ENCODE measurements at regions not wholly inside any gene's neighbourhood (a gene's known extent, or its start where the extent isn't known, plus 50 kb on each side); places are given as distances from the start of the nearest gene placed in this dataset.

DNA sequence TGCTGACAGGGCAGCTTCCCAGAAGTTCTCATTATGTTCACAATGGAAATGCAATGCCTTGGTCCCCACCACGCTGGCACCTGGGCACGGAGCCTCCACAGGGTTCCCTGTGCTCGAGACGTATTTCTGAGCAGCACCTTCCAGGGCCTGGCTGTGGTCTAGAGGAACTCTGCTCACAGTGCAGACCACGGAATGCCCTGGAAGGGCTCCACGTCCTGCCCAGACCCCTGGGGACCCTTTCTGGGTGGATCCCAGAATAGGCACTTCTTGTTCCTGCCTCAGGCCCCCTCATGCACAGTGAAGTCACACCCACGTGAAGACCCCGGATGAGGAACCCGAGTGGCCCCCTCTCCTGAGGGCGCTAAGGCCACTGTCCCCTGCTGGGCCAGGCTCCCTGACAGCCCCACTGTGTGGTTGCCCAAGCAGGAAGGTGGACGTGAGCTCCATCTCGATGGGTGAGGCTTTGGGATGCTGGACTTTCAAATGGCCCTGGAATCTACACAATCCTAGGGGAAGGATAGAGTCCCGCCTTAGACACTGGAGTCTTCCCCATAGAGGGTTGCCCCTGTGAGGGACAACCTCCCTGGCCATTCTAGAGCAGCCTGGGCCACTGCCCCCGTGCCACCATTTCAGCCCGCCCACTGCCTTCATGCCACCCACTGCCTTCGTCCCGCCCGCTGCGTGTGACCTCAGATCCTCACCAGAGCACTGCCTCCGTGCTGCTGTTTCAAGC is 1106.8 kb downstream of the BRD1 start:
- TF ChIP-seq POLR2AphosphoS5 (IDR thresholded peaks at IDR 0.05; ENCODE audit: low read depth) (no peak), EZH2 (IDR thresholded peaks at IDR 0.05; ENCODE audit: low read depth, unreplicated experiment) (no peak), ZNF114 (CRISPR knock-in tag; IDR thresholded peaks at IDR 0.05) (no peak), EZH2phosphoT487 (IDR thresholded peaks at IDR 0.05; ENCODE audit: unreplicated experiment) (no peak), STAT1 (IDR thresholded peaks at IDR 0.05; ENCODE audit: unreplicated experiment) (no peak), REST (IDR thresholded peaks at IDR 0.05; ENCODE audit: unreplicated experiment) (no peak), ETS1 (IDR thresholded peaks at IDR 0.05) (no peak), CREB1 (CRISPR knock-in tag; IDR thresholded peaks at IDR 0.05; ENCODE audit: low read depth) (no peak), NANOG (IDR thresholded peaks at IDR 0.05; ENCODE audit: borderline replicate concordance) (no peak)
- TF ChIP-seq, protein P1, sequence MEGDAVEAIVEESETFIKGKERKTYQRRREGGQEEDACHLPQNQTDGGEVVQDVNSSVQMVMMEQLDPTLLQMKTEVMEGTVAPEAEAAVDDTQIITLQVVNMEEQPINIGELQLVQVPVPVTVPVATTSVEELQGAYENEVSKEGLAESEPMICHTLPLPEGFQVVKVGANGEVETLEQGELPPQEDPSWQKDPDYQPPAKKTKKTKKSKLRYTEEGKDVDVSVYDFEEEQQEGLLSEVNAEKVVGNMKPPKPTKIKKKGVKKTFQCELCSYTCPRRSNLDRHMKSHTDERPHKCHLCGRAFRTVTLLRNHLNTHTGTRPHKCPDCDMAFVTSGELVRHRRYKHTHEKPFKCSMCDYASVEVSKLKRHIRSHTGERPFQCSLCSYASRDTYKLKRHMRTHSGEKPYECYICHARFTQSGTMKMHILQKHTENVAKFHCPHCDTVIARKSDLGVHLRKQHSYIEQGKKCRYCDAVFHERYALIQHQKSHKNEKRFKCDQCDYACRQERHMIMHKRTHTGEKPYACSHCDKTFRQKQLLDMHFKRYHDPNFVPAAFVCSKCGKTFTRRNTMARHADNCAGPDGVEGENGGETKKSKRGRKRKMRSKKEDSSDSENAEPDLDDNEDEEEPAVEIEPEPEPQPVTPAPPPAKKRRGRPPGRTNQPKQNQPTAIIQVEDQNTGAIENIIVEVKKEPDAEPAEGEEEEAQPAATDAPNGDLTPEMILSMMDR (conservative IDR thresholded peaks at IDR 0.05; ENCODE audit: low read depth in 2 of 2), result no peak

Data from GM23338 (cell line).